GM18868 (cell line): ENCODE measurements at regions not wholly inside any gene's neighbourhood (a gene's known extent, or its start where the extent isn't known, plus 50 kb on each side); places are given as distances from the start of the nearest gene placed in this dataset.
"Not testable (repeated sequence)": the region's sequence is repeated elsewhere in the genome, so short reads cannot be mapped to it uniquely, and the experiment has no call there.

ENCODE experiments used
- ATAC-seq: cut with Tn5 transposase; IDR thresholded peaks from one replicate; pipeline ENCODE4 v1.9.1; 2021; ENCODE audit warnings: mild to moderate bottlenecking, moderate library complexity; ENCODE audit not compliant: unreplicated experiment

DNA sequence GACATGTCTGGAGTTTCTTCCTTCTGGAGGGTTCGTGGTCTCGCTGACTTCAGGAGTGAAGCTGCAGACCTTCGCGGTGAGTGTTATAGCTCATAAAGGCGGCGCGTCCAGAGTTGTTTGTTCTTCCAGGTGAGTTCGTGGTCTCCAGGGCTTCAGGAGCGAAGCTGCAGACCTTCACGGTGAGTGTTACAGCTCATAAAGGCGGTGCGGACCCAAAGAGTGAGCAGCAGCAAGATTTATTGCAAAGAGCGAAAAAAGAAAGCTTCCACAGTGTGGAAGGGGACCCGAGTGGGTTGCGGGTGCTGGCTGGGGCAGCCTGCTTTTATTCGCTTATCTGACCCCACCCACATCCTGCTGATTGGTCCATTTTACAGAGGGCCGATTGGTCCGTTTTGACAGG is 784.2 kb upstream of the FBXO33 start:
- not testable (repeated sequence) for ATAC-seq

DNA sequence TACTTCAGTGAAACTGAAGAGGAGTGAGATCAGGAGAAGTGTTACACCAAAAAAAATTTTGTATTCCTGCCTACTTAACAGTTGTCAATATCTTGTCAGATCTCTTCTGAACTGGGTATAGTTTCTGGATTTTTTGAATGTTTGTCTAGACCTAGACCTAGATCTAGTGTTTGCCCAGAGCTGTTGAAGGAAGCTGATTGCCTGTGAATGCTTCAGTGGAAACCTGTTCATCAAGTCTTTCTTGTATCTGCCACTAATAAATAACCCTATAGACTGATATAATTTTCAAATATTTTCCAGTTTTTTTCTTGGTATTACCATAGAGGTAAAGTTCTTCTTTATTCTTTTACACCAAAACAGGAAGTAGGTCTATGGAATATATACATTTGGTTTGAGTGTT is 781.5 kb upstream of the FBXO33 start:
- ATAC-seq, result no peak

DNA sequence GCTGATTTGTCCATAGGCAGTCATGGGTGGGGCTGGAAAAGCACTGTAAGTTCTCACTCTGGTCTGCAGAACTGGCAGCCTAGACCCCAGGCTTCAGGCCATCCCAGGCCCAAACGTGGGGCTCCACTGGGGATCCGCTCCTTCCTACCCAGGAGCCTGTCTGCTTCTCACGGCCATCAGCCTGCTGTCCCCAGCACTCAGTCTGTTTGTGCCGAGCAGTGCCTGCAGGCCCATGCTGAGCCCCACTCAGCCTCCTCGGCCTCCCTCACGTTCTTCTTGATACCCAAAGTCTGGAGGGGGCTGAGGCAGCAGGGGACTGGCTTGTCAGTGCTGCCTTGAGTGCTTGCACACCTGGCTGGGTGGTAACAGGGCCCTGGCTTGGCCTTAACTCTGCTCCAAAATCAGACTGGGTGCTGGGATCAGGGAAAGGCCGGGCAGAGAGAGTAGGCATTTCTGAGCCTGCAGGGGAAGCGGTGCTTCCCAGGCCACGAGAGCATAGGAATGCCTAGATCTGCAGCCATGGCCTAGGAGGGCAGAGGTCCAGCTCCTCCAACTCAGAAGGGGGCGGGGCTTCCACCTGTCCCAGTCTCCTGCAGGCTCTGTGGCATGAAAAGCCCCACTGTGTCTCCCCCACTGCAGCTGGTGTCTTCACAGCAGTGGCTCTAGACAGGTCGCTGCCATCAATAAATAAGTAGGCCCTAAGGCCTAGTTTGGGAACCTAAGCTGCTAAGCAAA is 772.4 kb upstream of the FBXO33 start:
- no peak for ATAC-seq

DNA sequence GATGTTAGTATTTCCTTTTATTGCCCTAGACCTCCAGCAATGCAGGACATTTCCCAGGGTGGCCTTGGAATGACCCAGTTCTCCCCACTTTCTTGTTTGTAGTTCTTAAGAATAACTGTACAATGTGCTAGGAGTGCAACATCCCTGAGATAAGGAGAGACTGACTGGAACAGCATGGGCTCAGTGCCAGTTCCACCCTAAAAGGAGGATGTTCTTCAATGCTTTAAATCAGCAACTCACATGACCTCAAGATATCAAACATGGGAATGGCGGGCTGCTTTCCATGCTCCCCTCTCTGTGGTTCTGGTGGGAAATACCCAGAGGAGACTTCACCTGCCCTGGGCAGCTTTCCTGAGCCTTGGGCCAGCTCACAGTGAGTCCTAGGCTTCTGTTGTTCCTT is 766.9 kb upstream of the FBXO33 start:
- ATAC-seq, result no peak

DNA sequence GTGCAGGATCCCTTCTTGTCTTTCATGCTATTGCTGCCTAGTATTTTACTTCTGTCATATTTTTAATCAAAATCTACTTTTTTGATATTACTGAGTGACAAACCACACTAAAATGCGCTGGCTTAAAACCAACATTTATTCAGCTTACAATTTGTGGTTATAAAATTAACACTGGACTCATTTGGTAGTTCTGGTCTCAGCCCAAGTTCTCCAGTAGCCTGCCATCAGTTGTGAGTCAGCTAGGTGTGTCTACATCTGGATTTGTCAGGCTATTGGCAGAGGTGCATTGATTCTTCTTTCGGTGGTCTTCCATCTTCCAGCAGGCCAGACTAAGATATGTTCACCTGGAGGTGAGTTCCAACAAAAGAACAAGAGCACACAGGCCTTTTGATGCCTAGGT is 765.1 kb upstream of the FBXO33 start:
- ATAC-seq, result no peak

DNA sequence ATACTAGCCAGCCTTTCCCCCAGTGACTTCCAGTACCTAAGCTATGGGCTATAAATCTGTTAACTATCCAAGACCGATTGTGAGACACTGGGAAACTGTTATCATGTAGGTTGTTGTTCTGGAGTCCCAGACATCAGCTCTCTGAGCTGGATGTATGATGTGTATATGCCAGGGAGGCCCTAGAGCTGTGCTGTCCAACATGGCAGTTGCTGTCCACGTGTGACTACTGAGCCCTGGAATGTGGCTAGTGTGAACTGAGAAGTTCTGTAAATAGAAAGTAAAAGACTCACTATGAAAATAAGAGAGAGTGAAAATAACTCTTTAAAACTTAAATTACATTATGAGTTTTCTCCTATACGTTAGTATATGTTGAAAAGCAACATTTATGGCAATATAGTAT is 755.8 kb upstream of the FBXO33 start:
- no peak for ATAC-seq

DNA sequence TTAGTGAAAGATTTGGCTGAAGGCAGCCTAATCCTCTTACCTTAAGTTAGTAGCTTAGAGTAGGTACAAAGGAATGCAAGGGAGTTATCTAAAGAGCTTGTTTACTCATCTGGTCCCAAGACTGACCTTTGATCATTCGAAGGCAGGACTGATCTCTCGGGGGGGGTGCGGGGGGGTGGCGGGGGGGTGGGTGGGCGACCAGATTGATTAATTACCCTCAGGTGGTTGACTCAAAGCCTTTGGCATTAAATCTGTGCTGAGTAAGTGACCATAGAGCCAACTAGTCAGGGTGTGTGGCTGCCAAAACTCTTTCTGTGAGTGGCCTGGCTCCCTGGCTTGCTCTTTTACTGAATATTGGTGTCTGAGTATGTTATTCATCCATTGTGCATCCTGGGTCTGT is 731.9 kb upstream of the FBXO33 start:
- no peak for ATAC-seq

DNA sequence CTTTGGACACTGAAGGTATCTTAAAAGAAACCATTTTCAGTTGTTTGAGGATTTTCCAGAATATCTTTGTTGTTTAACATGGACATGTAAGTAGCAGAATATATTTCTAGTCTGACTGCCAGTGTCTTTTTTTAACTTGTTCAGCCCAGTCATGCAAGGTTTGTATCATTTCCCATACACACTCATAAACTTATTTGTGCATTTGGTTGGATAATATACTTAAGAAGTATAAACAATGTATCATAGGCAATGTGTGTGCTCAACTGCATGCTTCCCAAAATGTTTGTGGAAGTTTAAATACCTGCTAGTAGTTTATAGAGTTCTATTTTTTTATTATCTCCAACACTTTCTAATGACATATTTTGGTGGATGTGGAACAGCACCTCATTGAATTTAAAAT is 707.4 kb upstream of the FBXO33 start:
- no peak for ATAC-seq

DNA sequence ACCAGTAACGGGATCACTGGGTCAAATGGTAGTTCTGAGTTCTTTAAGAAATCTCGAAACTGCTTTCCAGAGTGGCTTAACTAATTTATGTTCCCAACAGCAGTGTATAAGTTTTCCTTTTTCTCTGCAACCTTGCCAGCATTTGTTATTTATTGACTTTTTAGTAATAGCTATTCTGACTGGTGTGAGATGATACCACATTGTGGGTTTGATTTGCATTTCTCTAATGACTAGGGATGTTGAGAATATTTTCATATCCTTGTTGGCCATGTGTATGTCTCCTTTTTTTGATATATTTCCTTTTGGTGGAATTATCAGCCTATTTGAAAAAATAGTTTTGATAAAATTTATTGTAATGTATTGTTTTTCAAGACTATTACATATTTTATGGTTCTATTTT is 701.2 kb upstream of the FBXO33 start:
- ATAC-seq, result no peak

DNA sequence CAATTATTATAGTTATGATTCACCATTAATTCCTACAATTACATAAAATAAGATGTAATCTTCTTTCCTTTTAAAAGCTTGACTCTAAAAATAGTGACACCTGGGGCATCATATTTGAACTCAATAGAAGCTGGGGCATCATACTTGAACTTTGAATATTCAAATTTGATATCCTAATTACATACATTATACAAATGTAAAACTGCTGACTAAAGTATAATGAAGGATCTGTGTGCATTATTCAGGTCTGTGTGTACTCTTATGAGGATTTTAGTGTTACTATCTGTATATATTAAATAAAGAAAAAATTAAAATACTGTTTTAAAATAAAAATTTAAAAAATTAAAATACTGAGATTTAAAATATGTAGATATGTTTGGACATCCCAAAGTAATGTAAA is 696.9 kb upstream of the FBXO33 start:
- no peak for ATAC-seq

DNA sequence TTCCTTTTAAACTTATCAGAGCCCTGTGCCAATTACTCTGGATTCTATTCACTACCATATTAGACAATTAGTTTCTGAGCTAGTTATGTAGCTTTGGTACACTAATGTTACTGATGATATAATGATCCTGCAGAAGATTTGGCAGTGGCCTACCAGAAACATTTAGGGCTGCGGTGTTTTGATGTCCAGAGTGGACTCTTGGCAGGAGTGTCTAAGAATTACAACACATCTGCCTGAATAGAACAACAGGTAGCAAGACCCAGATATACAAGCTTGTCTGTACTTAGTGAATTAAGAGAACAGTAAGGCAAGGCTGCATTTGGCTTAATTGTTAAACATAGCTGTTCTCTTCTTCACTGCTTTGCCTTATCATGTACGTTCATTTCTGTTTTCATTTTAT is 691.6 kb upstream of the FBXO33 start:
- no peak for ATAC-seq

DNA sequence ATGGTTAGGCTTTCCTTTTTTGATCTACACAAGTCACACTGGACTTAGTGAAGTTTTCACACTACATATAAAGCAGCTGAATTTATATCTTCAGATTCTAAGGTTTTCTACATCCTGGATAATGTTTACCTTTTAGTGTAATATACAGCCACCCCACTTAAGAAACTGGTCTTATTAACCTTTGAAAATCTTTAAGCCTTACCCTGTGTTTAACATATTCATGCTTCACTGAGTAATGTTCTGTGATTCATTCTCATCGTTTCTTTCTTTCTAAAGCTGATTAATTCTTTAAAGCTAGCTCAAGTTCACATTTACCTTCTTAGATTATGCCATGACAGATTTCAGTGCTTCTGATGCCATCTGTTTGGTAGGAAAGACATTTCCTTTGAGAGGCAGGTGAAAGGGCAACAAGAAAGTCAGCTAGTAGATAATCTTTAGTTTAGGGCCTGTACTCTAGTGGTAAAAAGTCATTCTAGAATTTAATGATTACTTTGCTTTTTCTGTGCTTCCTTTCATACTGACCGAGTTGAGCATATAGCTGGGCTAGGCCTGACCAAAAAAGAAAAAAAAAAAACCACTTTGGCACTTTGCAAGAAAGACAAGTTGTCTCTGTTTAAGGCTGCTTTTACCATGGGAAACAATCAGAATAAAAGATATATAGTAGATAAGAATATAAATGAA is 690.9 kb upstream of the FBXO33 start:
- no peak for ATAC-seq

DNA sequence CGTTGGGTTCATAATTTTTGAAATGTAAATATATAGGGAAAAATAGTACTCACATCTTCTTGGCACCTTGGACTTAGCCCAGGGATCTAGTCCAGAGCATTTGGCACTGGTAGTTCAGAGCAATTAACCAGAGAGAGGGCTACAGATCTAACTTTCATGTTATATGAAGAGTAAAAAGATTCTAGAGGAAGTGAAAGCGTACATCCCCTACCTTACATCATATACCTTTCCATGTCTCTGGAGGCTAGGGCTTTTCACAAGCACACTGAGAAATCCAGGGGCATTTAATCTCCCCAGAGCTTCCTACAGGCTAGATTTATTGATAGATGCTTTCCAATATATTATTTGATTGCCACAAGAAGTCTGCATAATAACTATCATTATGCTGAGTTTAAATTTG is 687.5 kb upstream of the FBXO33 start:
- peak; percentile 78 for ATAC-seq

DNA sequence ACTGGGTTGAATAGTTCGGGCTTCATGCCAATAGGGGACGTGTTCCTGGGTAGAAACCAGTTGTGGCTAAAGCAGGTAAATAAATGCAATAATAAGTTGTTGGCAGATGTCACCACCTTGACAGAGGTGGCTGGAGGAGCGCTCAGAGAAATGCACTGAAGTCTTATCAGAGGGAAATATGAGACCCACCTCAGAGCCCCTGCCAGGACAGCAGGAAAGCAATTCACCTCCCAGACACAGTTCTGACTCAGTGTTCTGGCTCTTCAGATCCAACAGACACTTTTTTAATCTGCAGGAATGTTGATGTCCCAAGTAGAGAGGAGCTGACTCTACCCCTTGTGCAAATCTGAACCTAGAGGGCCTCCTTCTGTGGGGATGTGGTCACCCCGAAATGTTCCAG is 687.1 kb upstream of the FBXO33 start:
- ATAC-seq, result peak; percentile 16

DNA sequence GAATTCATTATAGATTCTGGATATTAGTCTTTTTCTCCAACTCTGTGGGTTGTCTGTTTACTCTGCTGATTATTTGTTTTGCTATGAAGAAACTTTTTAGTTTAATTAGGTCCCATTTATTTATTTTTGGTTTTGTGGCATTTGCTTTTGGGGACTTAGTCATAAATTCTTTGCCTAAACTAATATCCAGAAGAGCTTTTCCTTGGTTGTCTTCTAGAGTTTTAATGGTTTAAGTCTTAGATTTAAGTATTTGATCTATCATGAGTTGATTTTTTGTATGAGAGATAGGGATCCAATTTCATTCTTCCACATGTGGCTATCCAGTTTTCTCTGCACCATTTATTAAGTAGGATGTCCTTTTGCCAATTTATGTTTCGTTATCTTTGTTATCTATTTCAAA is 683.4 kb upstream of the FBXO33 start:
- no peak for ATAC-seq

DNA sequence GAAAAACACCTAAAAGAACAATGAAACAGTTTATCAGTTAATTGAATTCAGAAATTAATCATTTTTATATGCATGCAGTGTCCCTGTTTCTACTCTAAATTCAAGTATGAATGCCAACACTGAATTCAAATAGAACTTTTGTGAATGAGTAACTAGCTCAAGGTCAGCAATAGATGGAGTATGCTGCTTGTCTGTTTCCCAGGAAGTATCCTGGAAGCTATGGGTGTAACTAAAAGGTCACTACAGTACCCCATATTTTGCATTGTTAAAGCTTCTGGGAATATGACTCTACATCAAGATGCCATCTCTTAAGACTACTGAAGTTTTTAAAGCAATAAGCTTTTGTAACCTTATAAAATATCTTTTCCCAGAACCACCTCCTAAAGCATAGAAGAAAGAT is 681.4 kb upstream of the FBXO33 start:
- no peak for ATAC-seq

DNA sequence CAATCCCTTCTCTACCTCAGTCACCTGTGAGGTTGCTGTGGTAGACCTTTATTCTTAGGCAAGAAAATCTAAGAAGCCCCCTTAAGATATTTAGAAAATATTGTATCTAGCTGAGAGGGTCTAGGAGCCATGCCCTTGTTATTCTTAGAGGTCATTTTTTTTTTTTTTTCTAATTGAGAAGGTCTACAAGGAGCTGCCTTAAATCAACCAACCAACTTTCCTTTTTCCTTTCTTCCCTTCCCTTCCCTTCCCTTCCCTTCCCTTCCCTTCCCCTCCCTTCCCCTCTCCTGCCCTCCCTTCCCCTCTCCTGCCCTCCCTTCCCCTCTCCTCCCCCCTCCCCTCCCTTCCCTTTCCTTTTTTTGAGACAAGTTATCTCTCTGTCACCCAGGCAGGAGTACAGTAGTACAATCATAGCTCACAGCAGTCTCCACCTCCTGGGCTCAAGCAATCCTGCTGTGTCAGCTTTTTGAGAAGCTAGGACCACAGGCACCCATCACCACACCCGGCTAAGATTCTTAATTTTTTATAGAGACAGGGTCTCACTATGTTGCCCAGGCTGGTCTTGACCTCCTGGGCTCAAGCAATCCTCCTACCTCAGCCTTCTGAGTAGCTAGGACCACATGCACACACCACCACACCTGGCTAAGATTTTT is 668.4 kb upstream of the FBXO33 start:
- no peak for ATAC-seq

DNA sequence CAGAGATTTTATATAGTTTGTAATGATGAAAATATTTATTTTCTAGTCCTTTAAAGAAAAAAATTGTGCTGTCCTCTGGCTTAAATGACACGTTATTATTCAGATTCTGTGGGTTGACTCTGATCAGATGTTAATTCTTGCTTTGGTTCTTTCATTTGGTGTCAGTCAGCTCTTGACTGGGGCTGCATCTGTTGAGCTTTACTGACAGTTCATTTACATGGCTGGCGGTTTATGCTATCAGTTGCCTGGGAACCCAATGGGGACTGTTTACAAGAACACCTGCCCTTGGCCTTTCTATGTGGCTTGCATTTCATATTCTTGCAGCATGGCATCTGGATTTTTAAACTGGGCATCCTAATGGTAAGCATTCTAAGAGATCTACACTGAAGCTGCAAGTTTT is 667.1 kb upstream of the FBXO33 start:
- no peak for ATAC-seq

DNA sequence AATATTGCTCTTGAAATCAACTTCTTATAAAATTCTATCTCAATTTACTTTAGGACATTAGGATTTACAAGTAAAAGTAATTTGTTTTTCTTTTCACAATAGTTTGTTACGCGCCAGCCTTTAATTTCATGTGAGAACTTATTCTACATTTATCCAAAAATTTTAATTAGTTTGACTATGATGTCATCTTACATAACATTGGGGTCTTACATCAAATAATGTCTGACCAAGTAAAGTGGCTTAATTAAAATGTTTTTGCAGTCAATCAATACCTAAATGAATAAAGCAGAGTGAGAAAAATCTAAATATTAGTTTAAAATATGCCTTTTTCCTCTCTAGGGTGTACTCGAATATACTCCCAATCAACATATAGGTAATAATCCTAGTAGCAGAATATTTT is 666.2 kb upstream of the FBXO33 start:
- ATAC-seq, result no peak

DNA sequence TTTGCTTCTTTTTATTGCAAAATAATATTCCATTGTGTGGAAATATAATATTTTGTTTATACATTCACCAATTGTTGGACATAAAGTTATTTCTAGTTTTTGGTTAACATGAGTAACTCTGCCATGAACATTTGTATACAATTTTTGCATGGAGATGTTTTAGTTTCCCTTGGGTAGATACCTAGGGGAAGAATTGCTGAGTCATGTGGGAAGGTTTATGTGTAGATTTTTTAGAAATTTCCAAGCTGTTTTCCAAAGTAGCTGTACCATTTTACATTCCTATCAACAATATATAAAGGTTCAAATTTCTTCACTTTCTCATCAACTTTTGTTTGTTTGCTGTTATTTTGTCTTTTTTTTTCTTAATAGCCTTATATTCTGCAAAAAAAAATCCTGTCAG is 664.7 kb upstream of the FBXO33 start:
- ATAC-seq, result no peak

DNA sequence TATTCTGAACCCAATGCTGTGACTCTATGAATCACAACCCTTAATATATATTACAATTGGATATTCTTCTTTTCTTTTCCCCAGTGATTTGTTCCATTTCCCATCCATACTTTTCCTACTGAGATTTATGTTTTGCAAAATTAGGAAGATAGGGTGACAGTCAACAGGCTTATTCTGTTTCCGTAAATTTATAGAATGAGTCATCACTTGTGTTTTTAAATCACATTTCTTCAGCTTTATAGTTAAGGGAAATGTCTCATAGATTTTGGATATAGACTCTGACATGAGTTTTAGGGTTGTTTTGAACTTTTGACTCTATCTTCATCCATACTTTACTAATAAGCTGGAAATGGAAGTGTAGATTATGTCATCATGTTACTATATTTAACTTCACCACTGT is 661.6 kb upstream of the FBXO33 start:
- ATAC-seq, result no peak

DNA sequence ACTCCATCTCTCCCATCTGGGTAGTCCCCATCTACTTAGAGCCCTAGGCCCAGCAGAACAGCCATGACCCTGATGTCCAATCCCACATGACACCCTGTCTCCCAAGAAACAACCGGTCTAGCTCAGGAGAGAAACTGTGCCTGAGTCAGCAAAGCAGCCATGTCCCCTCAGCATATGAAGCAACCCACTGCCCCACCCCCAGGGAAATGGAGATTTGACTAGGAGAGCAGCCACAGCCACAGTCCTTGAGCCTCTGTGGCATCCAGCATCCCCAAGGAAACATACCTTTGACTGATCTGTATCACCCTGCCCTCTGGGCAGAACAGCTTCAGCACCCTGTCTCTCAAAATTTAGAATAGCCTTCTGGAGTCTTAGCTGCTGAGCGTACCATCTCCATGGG is 641.9 kb upstream of the FBXO33 start:
- no peak for ATAC-seq
